Caco-2 (cell line): ENCODE measurements at regions not wholly inside any gene's neighbourhood (a gene's known extent, or its start where the extent isn't known, plus 50 kb on each side); places are given as distances from the start of the nearest gene placed in this dataset.

Experiments used
- BruUV-seq: library from RNA; stranded (reverse); fragments of 400-500 nt; replicated peaks from 2 replicates; lab custom pipeline; 2021; lab: Mats Ljungman, UMichigan
- CTCF ChIA-PET: fragments of 300-600 bp; sonication (Branson Sonifier 250); formaldehyde crosslinking; loops from one replicate; lab custom pipeline; 2022; ENCODE audit warnings: antibody characterized with exemption; lab: Charles Lee
- POLR2A ChIA-PET: fragments of 300-600 bp; sonication (Branson Sonifier 250); formaldehyde crosslinking; loops from one replicate; lab custom pipeline; 2022; ENCODE audit warnings: antibody characterized with exemption; lab: Charles Lee
- DNase-seq, 2 experiments: peaks; one replicate each; pipeline versions ENCODE4 v3.0.0 to v3.0.0-alpha.2; 2020 to 2022
- H3K27me3 ChIP-seq: replicated peaks from 2 replicates; pipeline ENCODE4 v1.6.0; 2011; ENCODE audit warnings: low read length; ENCODE audit not compliant: control insufficient read depth, insufficient read depth
- H3K36me3 ChIP-seq: 2 replicates; pipeline ENCODE4 v1.5.1; 2011; ENCODE audit warnings: low read length; ENCODE audit not compliant: control insufficient read depth, insufficient read depth
- H3K4me1 ChIP-seq: fragments of 250-450 bp; sonication (Bioruptor Pico); 2 replicates; pipeline ENCODE4 v1.5.1; 2020; ENCODE audit warnings: mild to moderate bottlenecking
- H3K4me3 ChIP-seq: 2 replicates; pipeline ENCODE4 v1.5.1; 2011; ENCODE audit warnings: low read depth, mild to moderate bottlenecking, control low read depth, low read length
- H3K9me3 ChIP-seq: fragments of 250-450 bp; sonication (Bioruptor Pico); 2 replicates; pipeline ENCODE4 v1.5.1; 2020; ENCODE audit warnings: mild to moderate bottlenecking, moderate library complexity
- H3K27ac Mint-ChIP-seq: one replicate; pipeline ENCODE4 v1.8.0; 2022; ENCODE audit warnings: mixed read lengths; ENCODE audit not compliant: unreplicated experiment
- H3K27me3 Mint-ChIP-seq: one replicate; pipeline ENCODE4 v1.8.0; 2022; ENCODE audit warnings: mixed read lengths; ENCODE audit not compliant: insufficient read depth, unreplicated experiment
- H3K36me3 Mint-ChIP-seq: one replicate; pipeline ENCODE4 v1.8.0; 2022; ENCODE audit warnings: mild to moderate bottlenecking, mixed read lengths; ENCODE audit not compliant: insufficient read depth, unreplicated experiment
- H3K4me1 Mint-ChIP-seq: one replicate; pipeline ENCODE4 v1.8.0; 2022; ENCODE audit warnings: low read depth, mixed read lengths; ENCODE audit not compliant: unreplicated experiment
- H3K4me3 Mint-ChIP-seq: one replicate; pipeline ENCODE4 v1.8.0; 2022; ENCODE audit warnings: mild to moderate bottlenecking, moderate library complexity, mixed read lengths; ENCODE audit not compliant: unreplicated experiment
- H3K9me3 Mint-ChIP-seq: one replicate; pipeline ENCODE4 v1.8.0; 2022; ENCODE audit warnings: mixed read lengths; ENCODE audit not compliant: unreplicated experiment
- intact Hi-C: fragments of 100-400 bp; cut with micrococcal nuclease; formaldehyde crosslinking; loops from one replicate; pipeline ENCODE4 v1.10.0; 2022; ENCODE audit not compliant: unreplicated experiment
- TF ChIP-seq, protein P1 (sequence below), 2 experiments: fragments of 200-600 bp in 1 of 2; IDR thresholded peaks; 1 replicate in 1 of 2; 2 replicates in 1 of 2; pipeline versions ENCODE4 v1.5.1 to v1.8.0; 2011 to 2022; ENCODE audit warnings: antibody characterized with exemption in 1 of 2, control low read depth in 1 of 2, inconsistent platforms in 1 of 2, low read depth in 1 of 2, low read length in 1 of 2, mild to moderate bottlenecking in 1 of 2, moderate library complexity in 1 of 2; ENCODE audit not compliant: insufficient read depth in 1 of 2, severe bottlenecking in 1 of 2, unreplicated experiment in 1 of 2

DNA sequence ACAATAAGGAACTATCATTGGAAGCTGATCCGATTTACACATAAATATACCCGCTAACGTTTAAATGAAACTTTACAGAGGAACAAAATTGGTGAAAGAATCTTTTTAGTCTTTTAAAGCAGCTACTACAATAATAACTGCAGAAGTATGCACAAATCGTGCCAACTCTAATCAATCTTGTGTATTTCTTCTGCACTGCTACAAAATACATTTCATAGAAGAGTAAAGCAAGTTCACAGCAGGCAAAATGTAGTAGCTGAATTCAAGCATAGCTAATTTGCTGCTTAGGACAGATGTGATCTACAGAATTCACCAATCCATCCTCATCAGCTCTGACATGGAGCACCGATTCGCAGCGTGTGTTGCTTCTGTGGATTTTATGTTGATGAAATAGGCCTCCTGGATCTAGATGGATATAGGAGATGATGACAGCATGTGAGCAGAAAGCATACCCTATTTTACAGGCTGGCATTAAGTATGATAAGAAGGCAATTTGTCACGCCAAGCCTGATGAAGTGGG, 367.3 kb upstream of the FGF13 start:
- CTCF ChIA-PET, result no interaction called here
- DNase-seq, result no peak
- Mint-ChIP-seq H3K27me3 (no peaks in the 10 kb centered on the region), H3K36me3 (no peaks in the 10 kb centered on the region), H3K4me3 (no peak overlapping the region), H3K27ac (no peak overlapping the region), H3K9me3 (no peaks in the 10 kb centered on the region), H3K4me1 (no peaks in the 10 kb centered on the region)
- no peaks in the 10 kb centered on the region for H3K4me1 ChIP-seq
- intact Hi-C loops, result no loop called here
- TF ChIP-seq, protein P1, sequence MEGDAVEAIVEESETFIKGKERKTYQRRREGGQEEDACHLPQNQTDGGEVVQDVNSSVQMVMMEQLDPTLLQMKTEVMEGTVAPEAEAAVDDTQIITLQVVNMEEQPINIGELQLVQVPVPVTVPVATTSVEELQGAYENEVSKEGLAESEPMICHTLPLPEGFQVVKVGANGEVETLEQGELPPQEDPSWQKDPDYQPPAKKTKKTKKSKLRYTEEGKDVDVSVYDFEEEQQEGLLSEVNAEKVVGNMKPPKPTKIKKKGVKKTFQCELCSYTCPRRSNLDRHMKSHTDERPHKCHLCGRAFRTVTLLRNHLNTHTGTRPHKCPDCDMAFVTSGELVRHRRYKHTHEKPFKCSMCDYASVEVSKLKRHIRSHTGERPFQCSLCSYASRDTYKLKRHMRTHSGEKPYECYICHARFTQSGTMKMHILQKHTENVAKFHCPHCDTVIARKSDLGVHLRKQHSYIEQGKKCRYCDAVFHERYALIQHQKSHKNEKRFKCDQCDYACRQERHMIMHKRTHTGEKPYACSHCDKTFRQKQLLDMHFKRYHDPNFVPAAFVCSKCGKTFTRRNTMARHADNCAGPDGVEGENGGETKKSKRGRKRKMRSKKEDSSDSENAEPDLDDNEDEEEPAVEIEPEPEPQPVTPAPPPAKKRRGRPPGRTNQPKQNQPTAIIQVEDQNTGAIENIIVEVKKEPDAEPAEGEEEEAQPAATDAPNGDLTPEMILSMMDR (IDR thresholded peaks at IDR 0.05; ENCODE audit: insufficient read depth in 1 of 2, low read depth in 1 of 2, low read length in 1 of 2, severe bottlenecking in 1 of 2, unreplicated experiment in 1 of 2), result no peak
- no peaks in the 10 kb centered on the region for H3K9me3 ChIP-seq
- no TSS peak for BruUV-seq
- no peaks in the 10 kb centered on the region for H3K36me3 ChIP-seq
- H3K27me3 ChIP-seq, result no peaks in the 10 kb centered on the region
- POLR2A ChIA-PET, result no interaction called here
- H3K4me3 ChIP-seq, result no peak overlapping the region

- POLR2A ChIA-PET, result no interaction called here
- TF ChIP-seq, protein P1 (IDR thresholded peaks at IDR 0.05; ENCODE audit: insufficient read depth in 1 of 2, low read depth in 1 of 2, low read length in 1 of 2, severe bottlenecking in 1 of 2, unreplicated experiment in 1 of 2), result no peak
- Mint-ChIP-seq H3K9me3 (no peaks in the 10 kb centered on the region), H3K4me1 (no peaks in the 10 kb centered on the region), H3K4me3 (no peak overlapping the region), H3K27me3 (no peaks in the 10 kb centered on the region), H3K36me3 (no peaks in the 10 kb centered on the region), H3K27ac (no peak overlapping the region)
- DNase-seq, result no peak
- Histone ChIP-seq H3K9me3 (no peaks in the 10 kb centered on the region), H3K4me1 (no peaks in the 10 kb centered on the region), H3K27me3 (no peaks in the 10 kb centered on the region), H3K36me3 (no peaks in the 10 kb centered on the region), H3K4me3 (no peak overlapping the region)
- CTCF ChIA-PET, result no interaction called here
- no TSS peak for BruUV-seq
- intact Hi-C loops, result no loop called here
These were observed 366.8 kb upstream of the FGF13 start for GRCh38 chrX:139078342-139078741.

GRCh38 chrX:139077281-139078250, 366.0 kb upstream of the FGF13 start:
- TF ChIP-seq, protein P1 (IDR thresholded peaks at IDR 0.05; ENCODE audit: insufficient read depth in 1 of 2, low read depth in 1 of 2, low read length in 1 of 2, severe bottlenecking in 1 of 2, unreplicated experiment in 1 of 2), result no peak
- H3K4me1 Mint-ChIP-seq, result no peaks in the 10 kb centered on the region
- H3K27ac Mint-ChIP-seq, result no peak overlapping the region
- no peaks in the 10 kb centered on the region for H3K27me3 Mint-ChIP-seq
- H3K36me3 ChIP-seq, result no peaks in the 10 kb centered on the region
- H3K9me3 Mint-ChIP-seq, result no peaks in the 10 kb centered on the region
- no peak overlapping the region for H3K4me3 ChIP-seq
- H3K4me1 ChIP-seq, result no peaks in the 10 kb centered on the region
- H3K36me3 Mint-ChIP-seq, result no peaks in the 10 kb centered on the region
- H3K4me3 Mint-ChIP-seq, result no peak overlapping the region
- H3K27me3 ChIP-seq, result no peaks in the 10 kb centered on the region
- no peak for DNase-seq
- intact Hi-C loops, result no loop called here
- CTCF ChIA-PET, result no interaction called here
- H3K9me3 ChIP-seq, result no peaks in the 10 kb centered on the region
- POLR2A ChIA-PET, result no interaction called here
- no TSS peak for BruUV-seq
